HepG2 (cell line): ENCODE measurements at regions not wholly inside any gene's neighbourhood (a gene's known extent, or its start where the extent isn't known, plus 50 kb on each side); places are given as distances from the start of the nearest gene placed in this dataset.

Experiments
- ATAC-seq: fragments of 200-7000 bp; cut with Tn5 transposase; 3 replicates; pipeline ENCODE4 v1.9.1; 2020; ENCODE audit warnings: mild to moderate bottlenecking, moderate library complexity
- BruUV-seq: library from RNA; stranded (reverse); fragments of 400-500 nt; replicated peaks from 2 replicates; lab custom pipeline; 2021; lab: Mats Ljungman, UMichigan
- CTCF ChIA-PET: fragments of 300-600 bp; formaldehyde crosslinking; extraction: SDS; loops from one replicate; lab custom pipeline; 2021; ENCODE audit warnings: low total read pairs, inconsistent platforms, low intra/inter-chr PET ratio; lab: Yijun Ruan, JAX
- POLR2A ChIA-PET: fragments of 350-600 bp; sonication (Branson Sonifier 250); formaldehyde crosslinking; loops from one replicate; lab custom pipeline; 2020; ENCODE audit warnings: antibody characterized with exemption, inconsistent platforms; lab: Yijun Ruan, JAX
- DNase-seq: peaks from one replicate; pipeline ENCODE4 v3.0.0-alpha.2; 2015; ENCODE audit warnings: low spot score
- FAIRE-seq: peaks from 3 replicates; lab custom pipeline; 2011; peaks lifted over from hg19 to GRCh38; lab: Jason Lieb, UNC
- H2AFZ ChIP-seq: one replicate; pipeline ENCODE4 v1.6.1; 2011; ENCODE audit warnings: low read length, inconsistent platforms
- H3K27ac ChIP-seq: fragments of 300-600 bp; 3 replicates; pipeline ENCODE4 v1.8.0; 2011; ENCODE audit warnings: mixed run types, mild to moderate bottlenecking, mixed read lengths, low read length, inconsistent platforms; ENCODE audit not compliant: insufficient read depth; ENCODE audit errors: extremely low read length
- H3K27me3 ChIP-seq, 2 experiments: fragments of 200-600 bp in 1 of 2; 2 replicates in 1 of 2; 3 replicates in 1 of 2; pipeline versions ENCODE4 v1.6.0 to v1.8.0; 2011; ENCODE audit warnings: low read length in 2 of 2, mild to moderate bottlenecking in 2 of 2, moderate library complexity in 2 of 2, inconsistent platforms in 1 of 2; ENCODE audit not compliant: insufficient read depth in 2 of 2, control insufficient read depth in 1 of 2
- H3K36me3 ChIP-seq, 2 experiments: fragments of 200-600 bp in 1 of 2; replicated peaks in 1 of 2; 2 replicates in 1 of 2; 3 replicates in 1 of 2; pipeline versions ENCODE4 v1.5.1 to v1.8.0; 2011; ENCODE audit warnings: low read length in 2 of 2, inconsistent platforms in 1 of 2; ENCODE audit not compliant: insufficient read depth in 2 of 2, control insufficient read depth in 1 of 2
- H3K4me1 ChIP-seq: 2 replicates; pipeline ENCODE4 v1.5.1; 2012; ENCODE audit warnings: low read length, inconsistent platforms; ENCODE audit not compliant: insufficient read depth
- H3K4me2 ChIP-seq: 2 replicates; pipeline ENCODE4 v1.6.0; 2011; ENCODE audit warnings: low read depth, low read length, inconsistent platforms
- H3K4me3 ChIP-seq, 3 experiments: fragments of 200-600 bp in 1 of 3; sonication (generic), shearing (Covaris generic) in 1 of 3; replicated peaks in 1 of 3; 2 replicates each; pipeline ENCODE4 v1.5.1; 2011 to 2016; ENCODE audit warnings: low read length in 3 of 3, inconsistent platforms in 2 of 3, low read depth in 2 of 3, mild to moderate bottlenecking in 2 of 3, control low read depth in 1 of 3, mixed read lengths in 1 of 3; ENCODE audit not compliant: insufficient read depth in 1 of 3
- H3K79me2 ChIP-seq: one replicate; pipeline ENCODE4 v1.6.1; 2011; ENCODE audit warnings: low read length, inconsistent platforms; ENCODE audit not compliant: insufficient read depth
- H3K9ac ChIP-seq: 2 replicates; pipeline ENCODE4 v1.6.0; 2011; ENCODE audit warnings: mild to moderate bottlenecking, low read depth, low read length, inconsistent platforms; ENCODE audit not compliant: insufficient read depth
- H3K9me3 ChIP-seq: 2 replicates; pipeline ENCODE4 v1.5.1; 2012; ENCODE audit warnings: mild to moderate bottlenecking, low read length
- H4K20me1 ChIP-seq: 2 replicates; pipeline ENCODE4 v1.6.0; 2011; ENCODE audit warnings: inconsistent platforms, mild to moderate bottlenecking, low read length, moderate library complexity; ENCODE audit not compliant: insufficient read depth
- EZH2 ChIP-seq: conservative IDR thresholded peaks from 2 replicates; pipeline ENCODE4 v1.6.1; 2012; ENCODE audit warnings: mild to moderate bottlenecking, low read depth, low read length, moderate library complexity
- MLLT10 ChIP-seq: sonication (generic); formaldehyde crosslinking; IDR thresholded peaks from 2 replicates; pipeline ENCODE4 v1.4.0; 2020; ENCODE audit warnings: missing genetic modification reagents
- MTA1 ChIP-seq: sonication (generic); formaldehyde crosslinking; IDR thresholded peaks from 2 replicates; pipeline ENCODE4 v1.4.0; 2020; ENCODE audit warnings: missing genetic modification reagents, mild to moderate bottlenecking, borderline replicate concordance
- NCOA2 ChIP-seq: sonication (generic); formaldehyde crosslinking; IDR thresholded peaks from 2 replicates; pipeline ENCODE4 v1.8.0; 2022; ENCODE audit warnings: inconsistent platforms
- PITX1 ChIP-seq: sonication (generic); formaldehyde crosslinking; IDR thresholded peaks from 2 replicates; pipeline ENCODE4 v1.5.1; 2020; ENCODE audit warnings: mild to moderate bottlenecking, missing genetic modification reagents
- REPIN1 ChIP-seq: sonication (generic); formaldehyde crosslinking; IDR thresholded peaks from 2 replicates; pipeline ENCODE4 v1.8.0; 2022; ENCODE audit warnings: missing genetic modification reagents, low read depth, mild to moderate bottlenecking, borderline replicate concordance
- SNAI1 ChIP-seq: sonication (generic); formaldehyde crosslinking; IDR thresholded peaks from 2 replicates; pipeline ENCODE4 v1.5.0; 2020; ENCODE audit warnings: mild to moderate bottlenecking, missing genetic modification reagents, borderline replicate concordance
- TBX2 ChIP-seq: sonication (generic); formaldehyde crosslinking; IDR thresholded peaks from 2 replicates; pipeline ENCODE4 v1.5.0; 2020; ENCODE audit warnings: missing genetic modification reagents, mild to moderate bottlenecking, borderline replicate concordance
- THAP8 ChIP-seq: sonication (generic); formaldehyde crosslinking; IDR thresholded peaks from 2 replicates; pipeline ENCODE4 v1.5.1; 2020; ENCODE audit warnings: missing genetic modification reagents, mild to moderate bottlenecking, borderline replicate concordance
- ZEB1 ChIP-seq: IDR thresholded peaks from 2 replicates; pipeline ENCODE4 v1.6.1; 2012; ENCODE audit warnings: mild to moderate bottlenecking, low read depth, inconsistent platforms; ENCODE audit not compliant: insufficient replicate concordance
- ZNF101 ChIP-seq: sonication (generic); formaldehyde crosslinking; IDR thresholded peaks from 2 replicates; pipeline ENCODE4 v1.4.0; 2020; ENCODE audit warnings: mild to moderate bottlenecking, low read depth, missing genetic modification reagents, borderline replicate concordance
- ZNF281 ChIP-seq: sonication (generic); formaldehyde crosslinking; IDR thresholded peaks from 2 replicates; pipeline ENCODE4 v1.4.0; 2020; ENCODE audit warnings: missing genetic modification reagents, borderline replicate concordance
- ZNF75D ChIP-seq: sonication (generic); formaldehyde crosslinking; IDR thresholded peaks from 2 replicates; pipeline ENCODE4 v1.8.1; 2023; ENCODE audit warnings: missing genetic modification reagents, mild to moderate bottlenecking, borderline replicate concordance
- WGBS: methylation state at CpG from one replicate; pipeline ENCODE4 v1.1.6; 2017; ENCODE audit warnings: low lambda C conversion rate; 5-methylcytosine and 5-hydroxymethylcytosine counted together
- in situ Hi-C: cut with HindIII; loops from 2 replicates; pipeline ENCODE4 v1.10.0; 2017; ENCODE audit warnings: low pct_unique_long_range_greater_than_20kb; ENCODE audit not compliant: extremely low pct_ligation_motif_present
- intact Hi-C: fragments of 100-400 bp; cut with micrococcal nuclease; formaldehyde crosslinking; loops from one replicate; pipeline ENCODE4 v1.10.0; 2022; ENCODE audit not compliant: unreplicated experiment

- WGBS = 5% methylated on average over 1 of the region's 1 CpG
- intact Hi-C loops = no loop called here
- in situ Hi-C loops = no loop called here
- peaks cover 6% of the 10 kb centered on the region; the same call in 1 of the 2 replicates for H3K9me3 ChIP-seq
- POLR2A ChIA-PET = no interaction called here
- no peak for TF ChIP-seq MTA1 (CRISPR knock-in tag)
- TF ChIP-seq ZEB1 = no peak
- no peak for TF ChIP-seq REPIN1 (CRISPR knock-in tag)
- TF ChIP-seq ZNF75D (CRISPR knock-in tag) = no peak
- no peak for TF ChIP-seq SNAI1 (CRISPR knock-in tag)
- no peak for TF ChIP-seq TBX2 (CRISPR knock-in tag)
- no peak for TF ChIP-seq NCOA2
- TF ChIP-seq MLLT10 (CRISPR knock-in tag) = no peak
- no peak for TF ChIP-seq PITX1
- TF ChIP-seq ZNF101 = no peak
- no peak for TF ChIP-seq EZH2
- TF ChIP-seq THAP8 (CRISPR knock-in tag) = no peak
- no peak for TF ChIP-seq ZNF281 (CRISPR knock-in tag)
- CTCF ChIA-PET = no interaction called here
- H3K9ac ChIP-seq = no peak overlapping the region
- H4K20me1 ChIP-seq = no peaks in the 10 kb centered on the region
- DNase-seq (no peak), ATAC-seq (no peak), FAIRE-seq (no peak)
- H3K79me2 ChIP-seq = no peaks in the 10 kb centered on the region
- no TSS peak for BruUV-seq
- peaks cover 1 to 18% of the 10 kb centered on the region in 2 experiments; a peak in 2 of 5 replicates for H3K27me3 ChIP-seq
- H3K4me1 ChIP-seq = peaks cover 10% of the 10 kb centered on the region
- H3K36me3 ChIP-seq = no peaks in the 10 kb centered on the region
- no peak overlapping the region for H2AFZ ChIP-seq
- H3K4me3 ChIP-seq = no peak overlapping the region
- no peak overlapping the region for H3K4me2 ChIP-seq
- H3K27ac ChIP-seq = no peak overlapping the region
These were observed 306.0 kb upstream of the SEMA6A start for GRCh38 chr5:116880601-116881000.
